GM21447 (cell line): ENCODE measurements at regions not wholly inside any gene's neighbourhood (a gene's known extent, or its start where the extent isn't known, plus 50 kb on each side); places are given as distances from the start of the nearest gene placed in this dataset.

Source experiments
- ATAC-seq: cut with Tn5 transposase; IDR thresholded peaks from one replicate; pipeline ENCODE4 v1.9.1; 2021; ENCODE audit not compliant: unreplicated experiment

DNA sequence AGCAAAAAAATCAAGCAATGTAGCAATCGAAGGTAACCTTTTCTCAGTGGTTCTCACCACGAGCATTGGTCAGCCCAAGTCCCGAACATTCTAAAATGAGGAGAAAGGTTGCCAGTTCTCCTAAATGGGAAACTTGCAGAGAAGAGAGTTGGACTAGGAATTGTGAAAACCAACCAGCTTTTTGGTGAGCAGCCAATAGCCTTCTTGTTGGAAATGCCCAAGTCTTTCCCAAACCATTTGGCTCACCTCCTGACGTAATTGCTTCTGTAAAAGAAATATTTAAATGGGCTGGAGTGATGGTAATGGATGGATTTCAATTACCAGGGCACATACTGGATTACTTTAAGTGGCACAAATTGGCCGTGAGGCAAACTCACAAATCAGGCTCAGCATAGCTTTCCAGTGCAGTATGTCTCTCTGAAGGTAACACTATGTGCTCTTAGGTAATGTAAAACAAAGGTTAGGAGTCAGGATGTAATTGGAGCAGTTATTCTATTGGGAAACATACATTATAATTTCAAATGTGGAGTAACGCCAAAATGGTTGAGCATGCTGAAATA is 423.2 kb downstream of the KLF5 start:
- ATAC-seq: no peak

DNA sequence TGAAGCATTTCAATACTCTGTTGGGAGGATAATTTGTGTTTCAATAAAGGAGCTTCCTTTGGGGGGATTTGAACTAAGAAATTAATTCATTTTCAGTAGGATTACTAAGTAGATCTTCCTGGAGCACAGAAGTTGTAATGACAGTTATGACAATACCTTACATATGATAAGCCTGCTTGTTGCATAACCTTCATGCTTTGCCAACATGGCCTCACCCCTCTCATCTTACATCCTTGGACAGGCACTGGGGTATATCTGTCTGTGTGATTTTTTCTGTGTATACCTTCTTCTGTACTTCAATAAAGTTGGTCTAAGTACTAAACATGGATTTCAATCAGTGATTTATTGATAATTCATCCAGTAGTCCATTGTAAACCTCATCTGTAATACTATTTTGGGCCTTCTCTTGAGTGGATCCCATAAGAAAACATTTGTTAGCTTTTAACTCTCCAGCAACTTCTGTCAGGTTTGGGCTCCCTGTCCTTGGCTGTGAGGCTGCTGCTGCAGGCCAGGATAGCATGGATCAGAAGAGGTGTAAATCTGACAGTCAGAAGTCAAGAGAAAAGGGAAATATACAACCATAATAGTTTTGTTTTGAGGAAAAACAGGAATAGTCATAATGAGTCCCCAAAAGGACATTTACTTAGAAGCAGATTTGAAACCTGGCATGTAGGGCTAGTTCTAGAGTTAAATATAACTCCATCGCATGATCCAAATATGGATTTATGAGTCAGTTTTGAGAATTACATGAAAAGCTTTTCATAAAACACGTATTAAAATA is 422.2 kb downstream of the KLF5 start:
- ATAC-seq: no peak

DNA sequence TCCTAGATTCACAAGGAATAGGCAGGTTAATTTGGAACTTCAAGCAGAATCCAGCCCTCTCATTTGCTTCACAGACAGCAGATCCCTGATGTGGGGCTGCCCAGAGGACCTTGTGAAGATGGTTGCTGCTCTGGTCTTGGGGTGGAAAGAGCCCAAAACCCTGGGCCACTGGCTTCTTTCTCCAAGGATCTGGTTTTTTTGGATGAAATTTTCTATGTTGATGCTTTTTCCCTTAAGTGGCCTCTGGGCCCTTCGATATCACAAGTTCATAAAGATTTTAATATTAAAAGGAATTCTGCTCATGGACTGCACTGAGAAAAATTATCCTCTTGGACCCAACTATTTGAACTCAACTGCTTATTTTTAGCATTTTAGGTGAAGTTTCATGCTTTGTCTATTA is 421.1 kb downstream of the KLF5 start:
- ATAC-seq: no peak

DNA sequence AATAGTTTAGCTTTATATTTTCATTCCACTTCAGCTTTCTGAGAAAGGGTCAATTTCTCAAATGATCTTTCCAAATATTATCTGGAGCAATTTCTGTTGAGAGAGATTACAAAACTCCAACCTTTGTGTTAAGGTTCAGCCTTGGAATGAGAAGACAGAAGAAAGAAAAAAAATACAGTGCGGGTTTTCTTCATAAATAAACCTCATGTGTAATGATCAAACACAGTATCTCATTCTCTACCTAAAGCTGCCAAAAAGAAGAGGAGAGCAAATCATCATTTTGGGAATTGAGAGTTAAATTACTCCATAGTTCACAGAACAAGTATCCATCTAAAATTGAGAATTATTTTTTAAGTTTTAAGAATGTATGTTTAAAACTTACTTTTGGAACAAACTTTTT is 420.5 kb downstream of the KLF5 start:
- ATAC-seq: no peak

DNA sequence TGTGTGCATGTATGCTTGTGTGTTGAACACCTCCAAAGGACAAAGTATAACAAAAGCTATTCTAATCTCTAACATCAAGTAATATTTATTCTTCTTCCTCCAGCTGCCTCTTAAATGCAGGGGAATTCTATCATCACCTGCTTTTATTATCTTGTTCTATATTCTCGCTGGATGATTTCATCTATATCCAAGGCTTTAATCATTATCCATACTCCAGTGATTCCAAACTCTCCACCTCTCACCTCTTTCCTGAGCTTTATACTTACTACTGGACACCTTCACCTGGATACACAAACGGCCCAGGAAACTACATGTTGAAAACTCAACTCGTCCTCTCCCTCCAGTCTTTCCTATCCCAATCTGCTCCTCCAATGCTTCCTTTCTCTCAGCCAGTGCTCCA is 418.6 kb downstream of the KLF5 start:
- ATAC-seq: no peak

DNA sequence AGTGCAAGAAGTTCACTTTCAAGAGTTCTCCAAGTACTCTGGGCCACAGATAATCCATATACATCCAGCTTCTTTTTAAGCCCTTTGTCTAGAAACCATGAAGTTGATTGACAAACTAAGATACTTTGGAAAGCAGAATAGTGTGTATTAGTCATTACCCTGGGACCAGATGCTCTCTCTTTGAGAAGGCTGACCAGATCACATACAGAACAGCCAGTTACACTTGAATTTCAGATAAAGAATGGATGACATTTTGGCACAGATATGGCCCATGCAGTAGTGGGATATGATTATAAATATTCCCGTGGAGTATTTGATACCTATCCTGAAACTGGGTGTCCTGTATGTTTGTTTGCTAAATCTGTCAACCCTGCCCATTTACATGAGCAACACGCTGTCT is 414.2 kb downstream of the KLF5 start:
- no peak for ATAC-seq

DNA sequence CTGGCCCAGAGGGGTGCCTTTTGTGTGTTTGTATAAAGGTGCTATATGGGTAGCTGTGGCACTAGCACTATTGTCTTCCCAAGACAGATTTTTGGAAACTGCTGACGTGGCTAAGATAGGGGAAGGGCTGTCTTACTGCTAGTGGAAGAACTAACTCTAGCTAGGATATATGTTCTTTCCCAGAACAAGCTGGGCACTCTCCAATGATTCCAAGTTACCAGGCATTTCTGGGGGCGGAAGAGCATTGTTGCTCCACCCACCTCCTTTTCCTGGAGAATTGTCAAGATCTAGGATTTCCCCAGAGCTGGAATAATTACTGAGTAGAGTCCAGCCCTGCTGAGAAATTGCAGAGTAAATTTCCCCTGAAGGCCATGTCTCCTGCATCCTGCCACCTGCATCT is 408.3 kb downstream of the KLF5 start:
- ATAC-seq: no peak

DNA sequence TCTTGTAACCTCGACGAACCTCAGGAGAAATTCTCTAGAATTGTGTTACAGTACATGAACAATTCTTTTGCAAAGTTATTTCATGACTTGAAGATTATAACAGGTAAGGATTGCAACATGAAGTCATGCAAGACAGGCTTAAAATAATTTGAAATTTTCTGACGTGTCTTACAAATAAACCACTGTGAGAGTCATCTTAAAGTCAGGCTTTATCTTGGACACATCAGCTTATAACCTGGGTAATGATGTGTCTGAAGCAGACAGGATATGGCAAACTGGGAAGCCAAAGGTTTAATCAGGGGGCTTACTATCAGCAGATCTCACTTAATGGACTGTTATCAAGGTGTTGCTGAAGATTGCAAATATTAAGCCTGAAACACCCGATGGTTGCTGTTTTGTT is 407.8 kb downstream of the KLF5 start:
- ATAC-seq: no peak

DNA sequence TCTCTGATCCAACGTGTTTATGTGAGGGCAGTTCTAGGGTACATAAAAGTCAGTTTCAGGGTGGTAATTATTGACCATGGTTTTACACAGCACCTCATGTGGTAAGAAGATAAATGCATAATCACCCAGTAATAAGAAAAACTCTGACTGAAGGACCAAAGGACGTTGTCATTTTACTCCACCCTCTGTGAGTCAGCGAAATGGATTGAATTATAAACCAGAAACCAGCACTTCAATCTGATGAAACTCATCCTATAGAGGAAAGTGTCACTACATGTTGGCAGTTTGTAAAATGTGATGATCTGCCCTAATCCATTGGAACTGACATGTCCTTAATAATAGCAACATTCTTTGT is 406.8 kb downstream of the KLF5 start:
- ATAC-seq: no peak

DNA sequence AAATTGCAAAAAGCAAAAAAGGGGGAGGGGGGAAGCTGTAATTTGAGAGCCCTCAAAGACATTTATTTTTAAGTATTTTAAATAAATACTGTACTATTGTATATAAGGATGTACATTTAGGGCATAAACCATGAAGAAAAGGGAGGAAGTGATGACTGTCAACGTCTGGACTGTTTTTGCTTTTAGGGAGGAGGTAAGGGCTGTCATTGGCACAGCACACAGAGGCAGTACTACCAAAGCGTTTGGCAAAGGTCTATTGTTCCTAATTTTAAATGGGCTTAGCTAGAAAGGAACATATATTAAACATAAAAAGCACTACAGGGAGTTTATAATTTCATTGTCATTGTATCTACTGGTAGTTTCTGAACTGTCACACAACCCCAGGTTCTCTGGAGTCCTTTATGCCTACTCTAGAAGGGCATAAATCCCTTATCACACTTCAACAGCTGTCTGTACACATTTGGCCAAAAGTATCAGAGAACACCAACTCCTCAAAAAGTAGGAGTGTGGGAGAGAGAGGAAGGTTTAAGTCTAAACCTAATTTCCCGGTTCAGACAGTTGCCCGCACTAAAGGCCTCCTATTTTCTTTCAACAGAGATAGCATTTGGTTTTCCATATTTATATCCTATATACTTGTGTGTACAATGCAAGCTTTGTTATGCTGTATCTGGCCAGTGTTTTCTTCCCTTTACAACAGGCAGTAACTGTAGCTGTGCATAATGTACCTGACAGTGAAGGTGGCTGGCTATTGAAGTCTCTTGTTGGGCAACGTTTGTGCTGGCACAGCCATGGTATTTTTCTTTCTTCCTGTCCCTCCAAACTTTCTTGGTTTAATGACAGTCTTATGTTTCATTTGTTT is 406.2 kb downstream of the KLF5 start:
- no peak for ATAC-seq

DNA sequence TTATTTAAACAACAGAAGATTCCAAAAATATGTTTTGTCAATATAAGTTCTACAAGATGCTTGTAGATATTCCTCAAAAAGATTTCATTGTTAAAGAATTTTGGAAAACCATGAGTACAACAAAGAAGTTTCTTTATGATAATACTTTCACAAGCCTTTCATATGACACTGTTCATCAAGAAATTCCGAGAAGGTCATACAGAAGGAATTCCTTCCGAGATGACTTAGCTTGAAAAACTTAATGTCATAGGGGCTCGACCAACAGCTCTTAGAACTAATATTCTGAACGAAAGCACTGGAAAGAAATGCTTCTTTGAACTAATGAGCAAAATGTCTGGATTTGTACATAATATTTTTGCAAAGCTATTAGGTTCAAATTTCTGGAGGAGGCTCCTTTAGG is 403.4 kb downstream of the KLF5 start:
- no peak for ATAC-seq

DNA sequence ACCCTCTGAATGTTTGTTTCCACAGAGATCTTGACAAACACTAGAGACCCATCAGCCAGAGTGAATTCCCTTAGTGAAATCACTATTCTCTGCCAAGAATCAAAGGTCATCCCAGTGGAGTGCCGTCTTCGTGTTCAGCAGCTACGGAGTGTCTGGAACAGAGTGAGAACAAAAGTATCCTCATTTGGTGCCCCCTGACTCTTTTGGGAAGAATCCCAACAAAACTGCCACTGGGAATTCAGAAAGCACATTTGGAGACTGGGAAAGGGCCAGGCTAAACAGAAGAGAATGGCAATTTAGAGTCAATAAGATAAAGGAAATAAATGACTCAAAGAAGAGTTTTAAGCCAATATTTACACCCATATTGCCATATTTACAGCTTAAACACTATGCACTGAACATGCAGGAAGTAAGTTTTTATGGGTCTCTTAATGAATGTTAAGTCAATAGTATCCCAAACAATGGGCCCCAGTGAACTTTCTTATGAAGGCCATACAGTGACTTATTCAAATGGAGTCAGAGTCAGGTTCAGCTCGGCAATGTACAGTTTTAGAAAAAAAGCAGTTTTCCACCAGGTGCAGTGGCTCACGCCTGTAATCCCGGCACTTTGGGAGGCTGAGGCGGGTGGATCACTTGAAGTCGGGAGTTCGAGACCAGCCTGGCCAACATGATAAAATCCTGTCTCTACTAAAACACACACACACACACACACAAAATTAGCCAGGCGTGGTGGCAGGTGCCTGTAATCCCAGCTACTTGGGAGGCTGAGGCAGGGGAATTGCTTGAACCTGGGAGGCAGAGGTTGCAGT is 392.6 kb downstream of the KLF5 start:
- ATAC-seq: no peak

DNA sequence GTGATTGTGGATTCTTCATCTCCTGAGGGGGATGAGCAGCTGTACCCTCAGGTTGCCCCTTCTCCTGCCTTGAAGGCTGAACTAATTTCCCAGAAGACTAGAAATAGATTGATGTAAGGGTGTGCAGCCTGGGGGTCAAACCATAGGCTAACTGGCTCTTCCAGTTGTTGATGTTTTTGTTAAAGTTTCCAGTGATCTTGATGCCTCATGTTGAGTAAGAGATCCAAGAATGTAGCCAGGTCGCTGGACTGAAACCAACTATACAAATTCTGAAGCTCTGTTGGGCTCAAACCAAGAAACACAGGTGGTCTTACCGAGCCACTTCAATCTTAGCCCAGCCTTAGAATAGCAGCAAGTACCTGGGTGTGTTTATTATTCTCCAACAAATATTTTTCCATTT is 391.8 kb downstream of the KLF5 start:
- ATAC-seq: no peak

DNA sequence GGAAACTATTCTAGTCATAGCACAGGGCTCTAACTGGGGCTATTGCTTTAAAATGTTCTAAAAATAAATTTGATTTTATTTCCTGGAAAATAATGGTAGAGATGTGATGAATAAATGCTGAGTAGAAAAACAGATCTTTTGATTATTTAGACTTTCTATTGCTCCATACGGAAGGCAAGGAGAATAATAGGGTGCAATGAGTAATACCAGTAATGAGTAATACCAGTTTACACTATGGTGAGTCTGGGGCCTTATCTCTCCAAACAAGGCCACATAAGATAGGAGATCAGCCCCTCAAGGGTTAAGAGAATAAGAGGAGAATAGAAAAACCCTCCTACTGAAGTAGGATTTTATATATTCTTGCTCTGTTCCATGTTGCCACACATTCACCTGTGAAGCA is 390.4 kb downstream of the KLF5 start:
- ATAC-seq: no peak

DNA sequence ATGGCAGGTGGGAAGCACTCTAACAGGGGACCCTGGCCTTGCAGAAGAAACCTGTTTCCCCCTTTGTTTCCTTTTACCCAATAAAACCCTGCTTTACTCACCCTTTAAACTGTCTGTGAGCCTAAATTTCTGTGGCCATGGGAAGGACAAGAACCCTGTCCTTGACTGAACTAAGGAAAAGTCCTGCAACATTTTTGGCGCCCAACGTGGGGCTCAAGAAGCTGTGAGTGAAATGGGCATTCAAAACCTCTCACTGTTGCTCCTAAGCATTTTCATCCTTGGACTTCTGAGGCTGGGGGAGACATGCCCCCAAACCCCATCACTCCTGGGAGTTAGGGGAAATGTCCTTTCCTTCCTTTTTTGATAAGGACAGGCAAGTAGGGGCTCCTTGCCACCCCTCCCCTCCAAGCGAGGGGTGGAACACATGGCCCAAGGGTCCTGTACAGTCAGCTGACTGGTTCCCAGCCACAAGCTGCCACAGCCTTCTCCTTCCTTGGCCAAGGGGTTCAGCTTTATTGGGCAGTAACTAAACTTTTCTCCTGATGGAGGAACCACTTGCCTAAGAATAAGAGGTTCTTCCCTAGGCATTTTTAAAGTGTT is 381.6 kb downstream of the KLF5 start:
- ATAC-seq: no peak

DNA sequence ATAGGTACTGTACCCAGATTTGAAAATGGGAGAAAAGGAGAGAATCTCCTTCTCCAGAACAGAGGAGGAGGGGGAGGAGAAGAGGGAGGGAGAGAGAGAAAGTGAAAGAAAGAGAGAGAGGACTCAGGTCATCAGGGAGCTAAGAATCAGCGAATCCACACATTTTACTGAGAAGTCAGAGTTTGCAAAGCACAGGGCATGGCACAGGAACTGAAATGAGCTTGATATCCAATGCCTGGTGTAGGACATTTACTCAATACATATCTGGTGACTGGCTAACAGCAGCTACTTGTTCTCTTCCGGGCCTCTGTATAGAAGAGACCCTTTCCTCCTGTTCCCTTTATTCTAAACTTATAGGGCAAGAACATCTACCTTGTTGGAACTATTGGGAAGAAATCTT is 375.1 kb downstream of the KLF5 start:
- ATAC-seq: no peak

DNA sequence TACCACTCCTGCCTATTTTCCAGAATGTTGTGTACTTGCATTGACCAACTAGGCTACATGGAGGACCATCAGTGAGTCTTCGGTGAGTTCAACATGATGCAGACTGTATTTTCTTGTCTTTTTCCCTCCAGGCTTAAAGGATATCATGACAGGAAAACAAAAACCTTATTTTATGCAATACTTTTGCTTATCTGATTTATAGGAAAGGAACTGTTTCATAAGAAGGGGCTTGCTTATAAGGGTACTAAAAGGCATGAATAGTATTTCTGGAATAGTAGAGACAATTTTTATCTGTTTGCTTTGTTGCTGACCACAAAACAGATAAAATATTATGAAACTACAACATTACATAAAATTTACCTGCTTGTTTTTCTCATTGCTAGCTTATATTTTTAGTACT is 374.7 kb downstream of the KLF5 start:
- ATAC-seq: no peak

DNA sequence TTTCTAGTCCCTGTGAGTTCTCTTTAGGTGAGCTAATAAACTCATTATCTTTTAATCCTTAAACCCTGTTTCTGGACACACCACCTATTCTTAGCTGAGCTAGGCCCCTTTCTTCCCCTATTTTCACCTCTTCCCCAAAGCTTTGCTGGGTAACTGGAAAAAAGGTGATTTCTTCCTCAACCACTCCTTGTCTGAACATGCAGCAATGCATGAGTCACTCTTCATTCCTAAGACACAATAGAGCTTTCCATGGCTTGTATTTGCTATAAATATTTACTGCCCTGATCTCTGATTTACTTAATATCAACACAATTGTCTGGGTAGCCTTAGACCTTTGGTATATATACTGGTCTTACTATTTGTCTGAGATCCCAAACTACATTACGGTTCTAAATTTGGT is 370.9 kb downstream of the KLF5 start:
- ATAC-seq: no peak

DNA sequence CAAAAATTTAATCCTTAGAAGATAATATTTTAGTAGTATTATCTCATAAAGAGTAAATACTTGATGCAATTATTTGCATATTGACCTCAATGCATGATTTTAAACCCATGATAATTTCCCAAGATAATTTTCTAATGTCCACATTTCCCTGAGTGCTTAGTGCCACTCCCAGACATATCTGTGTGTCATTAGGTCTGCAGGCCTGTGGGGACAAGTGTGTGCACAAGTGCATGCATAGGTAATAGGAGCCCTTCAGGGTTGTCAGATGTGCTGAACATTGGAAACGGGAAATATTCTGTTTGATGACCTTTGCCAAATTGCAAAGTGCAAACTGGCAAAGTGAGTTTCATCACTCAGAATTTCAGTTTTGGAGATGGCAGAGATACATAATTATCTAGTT is 369.9 kb downstream of the KLF5 start:
- ATAC-seq: no peak

DNA sequence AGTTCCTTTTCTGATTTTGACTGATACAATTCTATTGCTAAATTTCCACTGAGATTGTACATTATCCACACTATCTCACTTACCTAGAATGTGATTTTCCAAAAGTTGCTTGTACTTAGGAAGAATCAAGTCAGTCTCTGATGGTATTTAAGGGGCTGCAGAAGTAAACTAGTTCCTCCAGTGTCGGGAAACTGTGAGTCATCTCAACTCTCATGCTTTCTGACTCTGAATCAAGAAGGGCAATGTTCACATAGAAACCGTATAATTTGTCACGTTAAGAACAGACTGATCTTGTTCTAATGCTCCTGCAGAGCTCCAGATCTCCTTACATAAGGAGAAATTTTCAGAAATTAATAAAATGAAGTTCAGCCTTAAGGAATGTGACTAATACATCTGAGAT is 369.3 kb downstream of the KLF5 start:
- no peak for ATAC-seq

DNA sequence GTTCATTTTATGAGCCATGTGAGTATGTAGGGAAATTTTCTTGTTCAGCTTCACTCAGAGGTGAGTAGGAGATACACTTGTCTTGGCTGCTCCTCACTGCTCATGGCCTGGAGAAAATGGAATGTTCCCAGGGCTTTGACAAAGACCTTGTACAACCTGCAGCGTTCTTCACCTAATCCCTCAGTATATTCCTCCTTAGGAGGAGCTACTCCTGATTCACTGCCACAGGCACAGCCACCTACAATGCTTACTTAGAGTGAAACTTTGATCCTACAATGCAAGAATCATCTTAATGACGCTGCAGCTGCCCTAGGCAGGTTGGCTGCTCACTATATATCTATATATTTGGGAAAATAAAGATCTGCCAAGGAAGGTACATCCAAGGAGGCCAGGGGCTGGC is 364.2 kb downstream of the KLF5 start:
- no peak for ATAC-seq
